ENCODE measurements at regions not wholly inside any gene's neighbourhood (a gene's known extent, or its start where the extent isn't known, plus 50 kb on each side); places are given as distances from the start of the nearest gene placed in this dataset.

DNA sequence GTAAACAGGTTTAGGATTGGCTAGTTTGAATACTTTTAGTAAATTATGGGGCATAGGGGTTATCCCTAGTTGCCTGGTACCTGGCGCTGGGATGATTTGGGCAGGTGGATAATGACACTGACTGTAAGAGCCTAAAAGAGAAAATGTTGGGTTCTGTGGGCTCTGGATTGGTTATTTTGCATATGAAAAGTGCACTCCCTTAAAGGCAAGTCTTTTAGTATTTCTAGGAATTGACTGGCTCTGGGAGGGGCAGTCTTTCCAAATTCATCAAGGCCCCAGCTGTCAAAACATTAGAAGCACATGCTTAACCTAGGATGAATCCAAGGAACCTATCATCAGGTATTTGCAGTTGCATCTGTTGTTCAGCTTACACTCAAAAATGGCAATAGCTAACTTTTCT, 454.6 kb upstream of the SORCS1 start:
- DNase-seq (ENCODE audit: extremely low spot score): no peak
- ChIA-PET POLR2A (no interaction called here), CTCF (no interaction called here)
- no peak for TF ChIP-seq LEF1 (IDR thresholded peaks at IDR 0.05; ENCODE audit: borderline replicate concordance)
- no peak for TF ChIP-seq NFRKB (IDR thresholded peaks at IDR 0.05)
- no peak for TF ChIP-seq SP1 (IDR thresholded peaks at IDR 0.05)
- no peak for TF ChIP-seq TARDBP (IDR thresholded peaks at IDR 0.05)
- no peak for TF ChIP-seq BHLHE40 (IDR thresholded peaks at IDR 0.05; ENCODE audit: borderline replicate concordance)
- TF ChIP-seq CTBP1 (IDR thresholded peaks at IDR 0.05; ENCODE audit: borderline replicate concordance): no peak
- no peak for TF ChIP-seq ELF4 (IDR thresholded peaks at IDR 0.05)
- no peak for TF ChIP-seq L3MBTL2 (conservative IDR thresholded peaks at IDR 0.05)
- TF ChIP-seq ZNF384 (IDR thresholded peaks at IDR 0.05): no peak
- no peak for TF ChIP-seq SUZ12 (IDR thresholded peaks at IDR 0.05)
- no peak for TF ChIP-seq ARNT (IDR thresholded peaks at IDR 0.05)
- TF ChIP-seq FOXA1 (IDR thresholded peaks at IDR 0.05): no peak
- TF ChIP-seq HDGF (IDR thresholded peaks at IDR 0.05; ENCODE audit: borderline replicate concordance): no peak
- TF ChIP-seq FOXM1 (IDR thresholded peaks at IDR 0.05; ENCODE audit: borderline replicate concordance): no peak
- TF ChIP-seq FOXK2 (IDR thresholded peaks at IDR 0.05): no peak
- no peak for TF ChIP-seq PKNOX1 (IDR thresholded peaks at IDR 0.05)

DNA sequence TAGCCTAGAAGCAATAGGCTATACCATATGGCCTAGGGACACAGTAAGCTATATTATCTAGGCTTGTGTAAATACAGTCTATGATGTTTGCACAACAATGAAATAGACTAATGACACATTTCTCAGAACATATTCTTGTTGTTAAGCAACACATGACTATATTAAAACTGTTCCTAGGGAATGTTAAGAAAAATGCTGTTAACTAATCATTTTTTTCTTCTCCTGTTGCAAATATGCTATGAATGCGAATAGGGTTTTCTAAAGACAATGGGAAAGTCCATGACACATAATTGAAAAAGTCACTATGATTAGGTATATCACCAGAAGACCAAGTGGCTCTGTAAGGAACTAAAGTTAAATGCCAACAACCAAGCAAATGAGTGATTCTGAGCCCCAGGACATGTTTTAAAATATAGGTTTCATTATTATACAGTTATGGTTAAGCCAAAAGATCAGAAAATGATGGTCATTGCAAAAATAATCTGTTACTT, 454.0 kb upstream of the SORCS1 start:
- no peak for DNase-seq (ENCODE audit: extremely low spot score)

GRCh38 chr10:107616463-107617410, 452.2 kb upstream of the SORCS1 start:
- DNase-seq (ENCODE audit: extremely low spot score): no peak
- TF ChIP-seq ARNT (IDR thresholded peaks at IDR 0.05) (no peak), TARDBP (IDR thresholded peaks at IDR 0.05) (no peak), ZNF384 (IDR thresholded peaks at IDR 0.05) (no peak), NFRKB (IDR thresholded peaks at IDR 0.05) (no peak), SP1 (IDR thresholded peaks at IDR 0.05) (no peak), BHLHE40 (IDR thresholded peaks at IDR 0.05; ENCODE audit: borderline replicate concordance) (no peak), LEF1 (IDR thresholded peaks at IDR 0.05; ENCODE audit: borderline replicate concordance) (no peak), FOXM1 (IDR thresholded peaks at IDR 0.05; ENCODE audit: borderline replicate concordance) (no peak), SUZ12 (IDR thresholded peaks at IDR 0.05) (no peak), PKNOX1 (IDR thresholded peaks at IDR 0.05) (no peak), ELF4 (IDR thresholded peaks at IDR 0.05) (no peak), FOXA1 (IDR thresholded peaks at IDR 0.05) (no peak)
- POLR2A ChIA-PET: no interaction called here
- CTCF ChIA-PET: no interaction called here

More for the DNA sequence above, 454.0 kb upstream of the SORCS1 start:
- POLR2A ChIA-PET: no interaction called here
- TF ChIP-seq FOXA1 (IDR thresholded peaks at IDR 0.05) (no peak), FOXK2 (IDR thresholded peaks at IDR 0.05) (no peak), HDGF (IDR thresholded peaks at IDR 0.05; ENCODE audit: borderline replicate concordance) (no peak), ZNF384 (IDR thresholded peaks at IDR 0.05) (no peak)
- CTCF ChIA-PET: no interaction called here

GRCh38 chr10:107616031-107616430, 451.5 kb upstream of the SORCS1 start:
- POLR2A ChIA-PET: no interaction called here
- CTCF ChIA-PET: no interaction called here
- DNase-seq (ENCODE audit: extremely low spot score): no peak
- TF ChIP-seq ARNT (IDR thresholded peaks at IDR 0.05): no peak
- no peak for TF ChIP-seq FOXA1 (IDR thresholded peaks at IDR 0.05)
- no peak for TF ChIP-seq BHLHE40 (IDR thresholded peaks at IDR 0.05; ENCODE audit: borderline replicate concordance)
- no peak for TF ChIP-seq LEF1 (IDR thresholded peaks at IDR 0.05; ENCODE audit: borderline replicate concordance)
- TF ChIP-seq CTBP1 (IDR thresholded peaks at IDR 0.05; ENCODE audit: borderline replicate concordance): no peak
- TF ChIP-seq NFRKB (IDR thresholded peaks at IDR 0.05): no peak
- TF ChIP-seq SUZ12 (IDR thresholded peaks at IDR 0.05): no peak
- TF ChIP-seq HDGF (IDR thresholded peaks at IDR 0.05; ENCODE audit: borderline replicate concordance): no peak
- TF ChIP-seq L3MBTL2 (conservative IDR thresholded peaks at IDR 0.05): no peak
- no peak for TF ChIP-seq FOXK2 (IDR thresholded peaks at IDR 0.05)
- TF ChIP-seq SP1 (IDR thresholded peaks at IDR 0.05): no peak
- TF ChIP-seq ZNF384 (IDR thresholded peaks at IDR 0.05): no peak
- TF ChIP-seq PKNOX1 (IDR thresholded peaks at IDR 0.05): no peak
- TF ChIP-seq FOXM1 (IDR thresholded peaks at IDR 0.05; ENCODE audit: borderline replicate concordance): no peak
- no peak for TF ChIP-seq TARDBP (IDR thresholded peaks at IDR 0.05)
- no peak for TF ChIP-seq ELF4 (IDR thresholded peaks at IDR 0.05)

DNA sequence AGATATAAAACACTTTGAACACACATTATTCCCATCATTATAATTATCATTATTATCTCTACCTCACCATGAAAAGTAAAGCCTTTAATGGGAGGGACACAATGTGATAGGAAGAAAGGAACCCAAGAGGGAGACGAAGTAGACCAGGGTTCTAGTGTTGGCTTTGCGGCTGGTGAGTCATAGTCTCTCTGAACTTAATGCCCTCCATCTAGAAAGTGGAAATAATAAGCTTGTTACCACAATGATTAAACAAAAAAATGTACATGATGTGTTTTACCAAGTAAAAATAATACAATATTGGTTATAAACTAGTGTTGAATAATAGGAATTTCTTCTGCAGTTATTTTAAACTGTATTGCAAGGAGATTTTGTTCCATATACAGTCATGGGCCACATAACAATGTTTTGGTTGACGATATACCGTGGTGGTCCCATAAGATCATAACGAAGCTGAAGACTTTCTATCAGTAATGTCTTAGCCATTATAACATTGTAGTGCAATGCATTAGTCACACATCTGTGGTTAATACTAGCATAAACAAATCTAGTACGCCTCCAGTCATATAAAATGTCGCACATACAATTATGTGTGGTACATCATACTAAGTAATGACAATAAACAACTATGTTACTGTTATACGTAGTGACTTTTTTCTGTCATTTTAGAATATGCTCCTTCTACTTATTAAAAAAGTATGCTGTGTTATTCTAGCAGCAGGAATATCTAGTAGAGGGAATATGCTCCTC, 450.6 kb upstream of the SORCS1 start:
- TF ChIP-seq ZNF384 (IDR thresholded peaks at IDR 0.05) (no peak), SUZ12 (IDR thresholded peaks at IDR 0.05) (no peak)
- ChIA-PET POLR2A (no interaction called here), CTCF (no interaction called here)
- DNase-seq (ENCODE audit: extremely low spot score): no peak

DNA sequence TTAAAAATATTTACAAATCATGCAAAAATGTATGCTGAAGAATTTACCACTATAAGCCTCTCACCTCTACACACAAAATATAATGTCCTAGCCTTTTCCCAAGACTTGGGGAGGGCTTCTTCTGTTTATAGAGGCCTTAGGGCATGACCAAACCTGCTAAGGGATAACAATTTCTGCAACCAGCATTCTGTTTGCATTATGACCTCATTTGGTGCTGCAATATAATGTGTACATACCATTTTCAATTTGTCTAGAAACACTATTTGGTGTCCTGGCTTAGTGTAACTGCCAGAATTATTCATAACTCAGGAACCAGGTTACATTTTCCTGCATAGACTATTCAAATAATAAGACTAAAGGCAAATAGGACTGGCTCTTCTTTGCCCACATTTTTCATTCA, 446.6 kb upstream of the SORCS1 start:
- no peak for DNase-seq (ENCODE audit: extremely low spot score)
- ChIA-PET POLR2A (no interaction called here), CTCF (no interaction called here)
- TF ChIP-seq TARDBP (IDR thresholded peaks at IDR 0.05) (no peak), PKNOX1 (IDR thresholded peaks at IDR 0.05) (no peak), LEF1 (IDR thresholded peaks at IDR 0.05; ENCODE audit: borderline replicate concordance) (no peak), SUZ12 (IDR thresholded peaks at IDR 0.05) (no peak), FOXM1 (IDR thresholded peaks at IDR 0.05; ENCODE audit: borderline replicate concordance) (no peak), CTBP1 (IDR thresholded peaks at IDR 0.05; ENCODE audit: borderline replicate concordance) (no peak), ZNF384 (IDR thresholded peaks at IDR 0.05) (no peak), NFRKB (IDR thresholded peaks at IDR 0.05) (no peak), HDGF (IDR thresholded peaks at IDR 0.05; ENCODE audit: borderline replicate concordance) (no peak)

Measured in HEK293T (cell line).